Activated effector memory CD4-positive, alpha-beta T cell treated with anti-CD3 and anti-CD28 coated beads, Interleukin-2, amount 50 U/mL, for 16 hours (primary cell): ENCODE measurements at regions not wholly inside any gene's neighbourhood (a gene's known extent, or its start where the extent isn't known, plus 50 kb on each side); places are given as distances from the start of the nearest gene placed in this dataset.

ENCODE experiments used
- DNase-seq: peaks from one replicate; pipeline ENCODE4 v3.0.0-alpha.2; 2020

DNA sequence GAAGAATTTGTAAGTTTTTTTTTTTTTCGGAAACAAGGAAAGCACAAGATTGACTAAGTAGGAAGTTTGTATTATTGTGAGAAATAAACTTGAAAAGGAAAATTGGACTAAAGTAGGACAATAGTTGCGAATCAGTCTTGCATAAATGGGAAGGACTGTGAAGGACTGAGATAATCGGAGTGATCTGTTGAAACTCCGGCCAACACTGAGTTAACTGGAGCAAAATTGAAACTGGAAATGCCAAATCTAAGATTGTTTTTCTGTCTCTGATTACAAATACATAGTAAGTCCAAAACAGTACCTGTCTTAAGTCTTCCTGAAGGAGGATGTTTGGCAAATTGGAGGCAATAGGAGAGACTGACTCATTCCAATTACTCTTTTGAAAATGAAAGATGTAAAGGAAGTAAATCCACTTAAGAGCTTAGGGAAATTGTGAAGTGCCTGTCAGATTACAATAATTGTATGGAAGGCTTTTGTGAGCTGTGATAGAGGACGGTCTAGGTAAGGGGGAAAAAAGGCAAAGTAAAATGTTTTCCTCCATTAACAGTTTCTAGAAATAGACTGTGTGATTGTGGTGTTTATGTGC, 204.9 kb upstream of the CYRIA start:
- no peak for DNase-seq

DNA sequence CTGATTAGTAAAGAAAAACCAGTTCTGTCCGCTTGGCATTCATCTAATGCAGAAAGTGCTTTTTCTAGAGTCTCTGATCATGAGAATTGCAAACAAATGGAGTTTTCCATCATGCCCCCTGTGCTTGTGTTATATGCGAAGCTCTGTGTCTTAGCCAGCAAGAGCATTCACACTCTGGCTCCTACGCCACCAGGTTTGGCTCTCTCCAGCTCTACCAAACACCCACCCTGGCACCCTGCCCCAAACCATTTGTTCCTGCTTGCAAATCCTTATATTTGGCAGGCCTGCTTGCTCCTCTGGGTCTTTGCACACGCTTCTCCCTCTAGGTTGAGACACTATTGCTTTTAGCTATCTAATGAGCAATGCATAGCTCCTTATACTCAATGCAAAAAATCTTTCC, 204.1 kb upstream of the CYRIA start:
- no peak for DNase-seq

- no peak for DNase-seq
Measured at GRCh38 chr2:16862471-16862870, 196.8 kb upstream of the CYRIA start.

- DNase-seq: no peak
Measured at GRCh38 chr2:16861530-16861929, 195.9 kb upstream of the CYRIA start.

DNA sequence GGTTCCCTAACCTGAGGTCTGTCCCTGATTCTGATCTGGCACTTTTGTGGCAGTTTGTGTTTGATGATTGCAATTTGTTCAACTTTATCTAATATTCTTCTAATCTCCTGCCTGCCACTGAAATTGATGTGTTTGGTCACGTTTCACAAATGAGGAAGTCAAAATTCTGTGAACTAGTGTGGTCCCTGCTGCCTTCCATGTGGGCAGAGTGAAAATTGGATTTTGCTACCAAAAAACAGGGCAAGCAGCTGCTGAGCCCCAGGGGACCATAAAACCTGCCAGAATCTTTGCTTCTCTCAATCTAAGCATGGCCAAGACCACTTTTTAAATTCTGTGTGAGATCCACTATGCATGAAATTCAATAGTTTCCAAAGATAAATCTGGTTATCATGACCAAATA, 195.5 kb upstream of the CYRIA start:
- no peak for DNase-seq

DNA sequence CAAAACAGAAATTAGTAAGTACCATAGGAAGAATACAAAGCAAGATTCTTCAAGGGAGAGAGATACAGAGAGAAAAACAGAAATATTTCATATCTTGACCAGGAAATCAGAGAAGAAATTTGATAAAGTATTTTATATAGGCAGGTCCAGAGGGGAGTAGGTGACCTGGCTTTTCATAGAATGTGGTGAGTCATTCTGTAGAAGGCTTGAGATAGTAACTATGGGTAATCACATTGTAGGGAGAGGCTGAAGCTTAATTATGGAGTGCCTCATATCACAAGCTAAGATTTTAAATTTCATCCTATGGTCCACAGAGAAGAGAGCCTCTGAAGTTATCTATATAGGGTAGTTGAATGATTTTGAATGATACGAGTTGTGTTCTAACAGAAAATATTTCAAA, 195.0 kb upstream of the CYRIA start:
- DNase-seq: no peak

DNA sequence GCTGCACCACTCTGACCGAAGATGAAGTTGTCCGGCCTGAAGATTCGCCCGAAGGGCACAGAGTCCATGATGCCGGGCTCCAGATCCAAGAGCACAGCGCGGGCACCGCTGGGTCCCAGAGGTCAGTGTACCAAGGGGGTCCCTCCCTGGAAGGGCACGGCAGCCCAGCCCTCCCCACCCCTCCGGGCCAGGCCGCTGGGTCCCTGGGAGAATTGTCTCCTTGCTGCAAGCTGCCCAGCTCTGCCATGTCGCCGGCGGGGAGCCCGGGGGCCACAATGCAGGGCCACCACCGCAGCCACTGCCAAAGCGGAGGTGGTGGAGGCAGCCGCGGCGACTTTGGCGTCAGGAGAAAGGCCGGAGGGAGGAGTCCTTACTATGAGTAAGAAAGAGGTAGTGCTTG, 189.5 kb upstream of the CYRIA start:
- no peak for DNase-seq

DNA sequence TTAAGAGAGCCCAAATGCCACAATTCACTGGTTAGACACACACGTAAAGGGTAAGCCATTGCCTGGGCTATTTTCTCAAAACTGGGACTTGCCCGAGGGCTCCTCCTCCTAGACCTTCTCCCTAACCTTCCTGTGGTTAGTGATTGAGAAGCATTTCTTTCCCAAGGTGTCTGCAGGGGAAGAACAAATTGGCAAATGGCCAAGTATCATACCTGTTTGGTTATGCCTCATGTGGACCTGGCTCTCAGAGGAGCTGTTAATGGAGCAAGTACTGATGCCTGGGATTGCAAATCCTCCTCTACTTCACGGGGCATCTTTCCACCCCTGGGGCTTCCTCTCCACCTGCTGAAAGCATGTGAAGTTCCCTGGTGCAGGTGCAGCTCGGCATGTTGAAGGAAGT, 187.5 kb upstream of the CYRIA start:
- DNase-seq: no peak

DNA sequence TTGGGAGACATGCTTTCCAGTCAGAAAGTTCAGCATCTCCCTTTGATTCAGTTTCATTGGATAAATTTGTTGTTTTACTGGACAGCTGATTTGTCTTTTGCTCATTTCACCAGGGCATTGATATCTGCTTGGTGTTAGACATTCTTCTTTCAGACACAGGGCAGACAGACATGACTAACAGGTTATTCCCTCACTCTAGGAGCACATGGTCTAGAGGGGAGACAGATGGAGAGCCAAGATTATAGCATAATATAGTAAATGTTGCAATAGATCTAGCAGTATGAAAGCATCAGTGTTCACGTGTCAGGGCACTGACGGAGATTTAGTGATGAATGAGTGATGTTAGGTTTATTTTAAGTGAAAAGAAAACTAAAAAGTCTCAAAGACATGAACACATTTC, 187.0 kb upstream of the CYRIA start:
- no peak for DNase-seq

GRCh38 chr2:16851126-16851525, 185.5 kb upstream of the CYRIA start:
- no peak for DNase-seq

DNA sequence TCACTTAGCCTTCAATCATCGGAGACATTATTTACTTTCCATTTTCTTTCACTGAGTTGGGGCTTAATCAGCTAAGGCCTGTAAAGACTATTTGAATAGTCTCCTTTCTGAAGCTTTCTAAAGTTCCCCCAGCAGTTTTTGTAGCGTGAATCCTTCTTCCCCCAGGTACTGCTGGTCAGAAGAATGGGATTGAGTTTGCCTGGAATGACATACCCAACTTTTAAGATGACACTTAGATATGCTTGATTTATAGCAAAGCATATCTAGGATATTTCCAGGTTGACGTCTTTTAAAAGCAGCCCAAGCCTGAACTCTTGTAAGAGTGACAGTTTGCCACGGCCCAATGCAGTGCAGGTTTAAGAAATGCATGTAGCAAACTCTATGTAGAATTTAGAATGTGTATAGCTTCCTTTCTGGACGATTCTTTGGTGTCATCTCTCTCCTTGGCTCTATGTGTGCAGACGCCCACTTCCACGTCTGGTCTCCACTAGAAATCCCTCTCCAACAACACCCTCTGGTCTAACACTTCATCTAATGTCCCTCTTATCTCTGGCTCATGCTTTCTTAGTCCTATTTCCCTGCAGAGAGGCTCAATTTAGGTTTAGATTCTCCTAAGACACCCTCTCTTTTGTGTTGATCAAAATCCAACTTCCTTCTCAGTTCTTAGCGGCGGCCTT, 175.0 kb upstream of the CYRIA start:
- no peak for DNase-seq

DNA sequence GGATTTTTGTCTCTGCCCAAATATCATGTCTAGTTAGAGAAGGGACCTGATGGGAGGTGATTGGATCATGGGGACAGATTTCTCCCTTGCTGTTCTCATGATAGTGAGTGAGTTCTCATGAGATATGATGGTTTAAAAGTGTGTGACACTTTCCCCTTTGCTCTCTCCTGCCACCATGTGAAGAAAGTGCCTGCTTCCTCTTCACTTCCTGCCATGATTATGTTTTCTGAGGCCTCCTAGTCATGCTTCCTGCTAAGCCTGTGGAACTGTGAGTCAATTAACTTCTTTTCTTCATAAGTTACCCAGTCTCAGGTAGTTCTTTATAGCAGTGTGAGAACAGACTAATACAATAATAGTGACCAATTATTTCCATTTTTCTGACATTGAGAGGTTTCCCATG, 167.3 kb upstream of the CYRIA start:
- DNase-seq: no peak

DNA sequence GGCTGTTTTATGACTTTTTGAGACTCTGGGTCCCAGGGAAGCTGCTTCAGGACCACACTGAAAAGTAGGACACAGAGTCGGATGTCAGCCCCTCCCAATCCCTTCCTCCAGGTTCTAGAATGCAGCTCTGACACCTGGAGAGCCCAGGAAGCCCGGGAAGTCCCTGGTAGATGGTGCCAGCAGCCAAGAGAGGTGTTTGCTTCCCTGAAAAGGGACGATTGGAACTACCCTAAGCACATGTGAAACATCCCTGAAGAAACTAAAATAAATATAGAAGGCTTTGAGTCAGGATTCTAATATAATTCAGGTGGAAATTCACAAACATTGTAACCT, 163.2 kb upstream of the CYRIA start:
- no peak for DNase-seq

- no peak for DNase-seq
Measured at GRCh38 chr2:16828044-16828827, 162.6 kb upstream of the CYRIA start.

- no peak for DNase-seq
Measured at GRCh38 chr2:16824472-16824871, 158.8 kb upstream of the CYRIA start.

DNA sequence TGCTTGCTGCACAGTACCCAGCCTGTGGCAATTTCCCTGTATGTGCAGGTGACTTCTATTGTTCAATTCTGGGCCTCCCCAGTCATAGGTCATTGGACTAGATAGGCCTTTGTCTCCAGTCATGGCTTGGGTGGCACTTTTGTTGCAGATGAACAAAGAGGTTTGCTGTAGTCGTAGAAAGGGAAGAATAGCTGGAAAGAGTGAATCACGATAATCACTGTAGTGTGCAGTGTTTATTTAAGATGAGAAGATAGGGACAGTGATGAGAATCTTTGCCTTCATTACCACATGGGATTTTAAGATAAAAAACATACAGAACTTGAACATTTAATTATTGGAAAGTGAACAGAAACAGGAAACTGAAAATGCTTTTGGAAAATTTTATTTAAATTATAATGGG, 156.1 kb upstream of the CYRIA start:
- no peak for DNase-seq

DNA sequence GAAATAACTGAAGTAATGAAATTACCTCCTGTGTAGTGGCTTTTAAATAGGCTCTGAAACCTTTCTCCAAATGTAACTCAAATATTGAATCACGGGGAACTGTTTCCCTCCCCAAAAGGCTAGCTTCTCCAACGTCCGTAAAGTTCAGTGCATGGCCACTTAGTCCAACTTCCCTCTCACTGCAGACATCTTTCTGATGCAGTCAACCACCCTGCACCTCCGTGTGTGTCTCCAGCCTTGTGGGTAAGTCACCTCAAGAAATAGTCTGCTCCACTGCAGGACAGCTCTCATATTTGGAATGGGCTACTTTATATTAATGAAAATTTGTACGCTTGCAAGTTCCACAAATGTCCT, 152.5 kb upstream of the CYRIA start:
- DNase-seq: no peak

DNA sequence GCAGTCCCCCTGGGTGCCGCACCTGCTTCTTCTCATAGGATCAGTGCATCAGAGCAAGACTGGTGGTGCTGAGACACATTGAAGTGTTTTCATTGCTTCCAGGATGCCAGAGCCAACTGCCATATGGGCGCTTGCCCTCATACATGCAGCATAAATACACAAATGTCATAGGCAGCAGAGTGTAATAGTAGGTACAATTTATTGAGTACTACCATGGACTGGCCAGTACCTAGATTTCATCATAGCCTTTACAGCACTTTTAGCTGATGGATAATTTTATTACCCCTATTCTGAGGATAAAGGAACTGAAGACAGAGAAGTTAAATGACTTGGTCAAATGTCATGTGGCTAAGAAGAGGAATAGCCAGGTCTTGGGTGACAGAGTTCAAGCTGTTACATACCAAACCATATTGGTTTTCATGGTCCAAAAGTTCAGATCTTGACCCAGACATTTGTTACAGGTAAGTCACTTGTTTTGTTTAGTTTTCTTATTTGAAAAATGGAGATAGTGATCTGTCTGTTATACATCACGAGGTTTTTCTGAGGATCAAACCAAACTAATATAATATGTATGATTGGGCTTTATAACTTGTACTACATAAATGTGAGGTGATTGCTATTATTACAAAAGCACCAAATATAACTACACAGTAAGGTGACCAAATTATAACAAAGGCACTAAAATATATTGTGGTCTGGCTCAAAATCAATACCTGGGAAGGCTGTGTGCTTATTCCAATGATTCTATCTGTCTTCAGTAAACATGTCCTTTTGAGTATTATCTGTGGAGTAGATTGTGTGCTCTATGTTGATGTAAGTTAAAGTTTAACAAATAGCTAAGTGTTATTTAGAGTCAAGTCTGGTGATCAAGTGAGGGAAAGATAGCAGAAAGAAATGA, 151.9 kb upstream of the CYRIA start:
- no peak for DNase-seq

DNA sequence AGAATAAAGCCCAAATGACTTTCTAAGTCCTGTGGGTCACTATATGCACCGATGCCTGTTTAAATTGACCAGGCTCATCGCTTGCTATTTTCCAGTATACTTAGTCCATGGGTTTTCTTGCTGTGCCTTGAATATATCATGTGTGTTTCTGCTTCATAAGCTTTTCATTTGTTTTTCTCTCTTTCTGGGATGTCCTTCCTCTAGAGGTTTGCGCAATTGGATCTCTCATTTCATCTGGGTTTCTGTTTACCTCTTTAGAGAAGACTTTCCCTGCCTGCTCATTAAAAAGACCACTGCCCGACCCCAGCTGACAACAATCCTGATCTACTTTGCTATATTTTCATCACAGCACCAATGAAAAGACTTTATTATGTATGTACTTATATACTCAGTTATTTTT, 150.9 kb upstream of the CYRIA start:
- no peak for DNase-seq

GRCh38 chr2:16816016-16816415, 150.4 kb upstream of the CYRIA start:
- no peak for DNase-seq

DNA sequence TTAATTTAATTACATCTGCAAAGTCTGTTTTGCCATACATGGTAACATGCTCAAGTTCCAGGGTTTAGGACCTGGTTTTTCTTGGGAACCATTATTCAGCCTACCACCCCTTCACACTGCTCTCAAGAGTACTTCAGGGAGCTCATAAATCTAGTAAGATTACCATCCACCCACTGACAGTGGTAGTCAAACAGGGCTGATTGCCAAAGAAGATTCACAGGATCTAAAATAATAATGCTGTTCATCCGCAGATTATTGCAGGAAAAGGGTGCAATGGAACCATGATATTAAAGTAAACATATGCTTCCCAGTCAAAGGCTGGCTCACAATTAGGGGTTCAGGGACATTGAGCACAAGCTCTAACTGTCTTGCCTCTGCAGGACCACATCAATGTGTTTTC, 148.0 kb upstream of the CYRIA start:
- DNase-seq: no peak

- DNase-seq: no peak
Measured at GRCh38 chr2:16798472-16798871, 132.8 kb upstream of the CYRIA start.

DNA sequence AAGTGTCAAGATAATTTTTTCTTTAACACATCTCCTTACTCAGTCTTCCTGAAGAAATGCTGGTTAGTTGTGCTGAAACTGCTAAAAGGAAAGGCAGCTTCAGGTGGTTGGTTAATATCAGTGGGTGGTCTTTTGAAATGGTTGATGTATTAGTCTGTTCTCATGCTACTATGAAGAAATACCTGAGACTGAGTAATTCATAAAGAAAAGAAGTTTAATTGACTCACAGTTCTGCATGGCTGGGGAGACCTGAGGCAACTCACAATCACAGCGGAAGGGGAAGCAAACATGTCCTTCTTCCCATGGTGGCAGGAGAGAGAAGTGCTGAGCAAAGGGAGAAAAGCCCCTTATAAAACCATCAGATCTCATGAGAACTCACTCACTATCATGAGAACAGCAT, 125.9 kb upstream of the CYRIA start:
- no peak for DNase-seq

GRCh38 chr2:16785149-16785548, 119.5 kb upstream of the CYRIA start:
- DNase-seq: no peak
